ENCODE measurements at regions not wholly inside any gene's neighbourhood (a gene's known extent, or its start where the extent isn't known, plus 50 kb on each side); places are given as distances from the start of the nearest gene placed in this dataset.
"Not testable (repeated sequence)": the region's sequence is repeated elsewhere in the genome, so short reads cannot be mapped to it uniquely, and the experiment has no call there.

DNA sequence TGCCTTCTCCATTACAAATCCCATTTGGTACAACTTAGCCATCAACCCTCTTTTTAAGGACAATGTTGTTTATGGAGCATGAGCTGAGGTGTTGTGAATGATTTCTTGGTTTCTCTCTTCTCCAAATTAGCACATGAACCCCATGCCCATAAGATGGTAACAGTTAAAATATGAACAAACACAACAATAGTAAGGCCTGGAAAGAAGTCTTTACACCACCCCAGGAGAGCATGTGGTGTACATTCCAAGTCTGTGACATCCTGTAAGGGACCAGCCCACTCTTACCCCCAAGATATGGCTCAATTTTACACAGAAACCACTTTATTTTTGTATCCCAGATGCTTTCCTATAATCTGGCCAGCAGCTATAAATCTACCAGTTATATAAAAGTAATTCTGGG, 226.1 kb downstream of the COX18 start:
- Histone ChIP-seq H3K36me3 (no peaks in the 10 kb centered on the region), H3K27me3 (no peaks in the 10 kb centered on the region), H3K4me1 (no peaks in the 10 kb centered on the region), H3K4me3 (no peak overlapping the region), H3K27ac (no peak overlapping the region), H3K9me3 (no peaks in the 10 kb centered on the region)
- DNase-seq (no peak), ATAC-seq (ENCODE audit: low FRiP score in 2 of 2) (no peak)
- no peak for TF ChIP-seq POLR2AphosphoS5 (IDR thresholded peaks at IDR 0.05)
- TF ChIP-seq, protein P1, sequence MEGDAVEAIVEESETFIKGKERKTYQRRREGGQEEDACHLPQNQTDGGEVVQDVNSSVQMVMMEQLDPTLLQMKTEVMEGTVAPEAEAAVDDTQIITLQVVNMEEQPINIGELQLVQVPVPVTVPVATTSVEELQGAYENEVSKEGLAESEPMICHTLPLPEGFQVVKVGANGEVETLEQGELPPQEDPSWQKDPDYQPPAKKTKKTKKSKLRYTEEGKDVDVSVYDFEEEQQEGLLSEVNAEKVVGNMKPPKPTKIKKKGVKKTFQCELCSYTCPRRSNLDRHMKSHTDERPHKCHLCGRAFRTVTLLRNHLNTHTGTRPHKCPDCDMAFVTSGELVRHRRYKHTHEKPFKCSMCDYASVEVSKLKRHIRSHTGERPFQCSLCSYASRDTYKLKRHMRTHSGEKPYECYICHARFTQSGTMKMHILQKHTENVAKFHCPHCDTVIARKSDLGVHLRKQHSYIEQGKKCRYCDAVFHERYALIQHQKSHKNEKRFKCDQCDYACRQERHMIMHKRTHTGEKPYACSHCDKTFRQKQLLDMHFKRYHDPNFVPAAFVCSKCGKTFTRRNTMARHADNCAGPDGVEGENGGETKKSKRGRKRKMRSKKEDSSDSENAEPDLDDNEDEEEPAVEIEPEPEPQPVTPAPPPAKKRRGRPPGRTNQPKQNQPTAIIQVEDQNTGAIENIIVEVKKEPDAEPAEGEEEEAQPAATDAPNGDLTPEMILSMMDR (IDR thresholded peaks at IDR 0.05), result no peak
- TF ChIP-seq POLR2A (IDR thresholded peaks at IDR 0.05), result no peak
- TF ChIP-seq EP300 (IDR thresholded peaks at IDR 0.05), result no peak

DNA sequence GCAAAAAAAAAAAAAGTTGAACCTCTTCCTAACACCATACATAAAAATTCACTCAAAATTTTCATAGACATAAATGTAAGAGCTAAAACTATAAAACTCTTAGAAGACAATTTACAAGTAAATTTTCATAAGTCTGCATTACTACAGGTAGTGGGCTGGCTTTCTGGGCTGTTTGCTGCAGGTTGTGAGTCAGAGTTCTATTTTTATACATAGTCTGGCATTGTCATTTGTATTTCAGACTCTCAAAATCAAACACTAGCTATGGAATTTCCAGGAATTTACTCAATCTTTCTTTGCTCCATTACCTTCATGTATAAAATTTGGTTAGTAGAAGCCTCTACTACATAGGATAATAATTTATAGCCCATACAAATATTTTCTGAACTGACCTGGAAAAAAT, 227.2 kb downstream of the COX18 start:
- Histone ChIP-seq H3K36me3 (no peaks in the 10 kb centered on the region), H3K27ac (no peak overlapping the region), H3K27me3 (no peaks in the 10 kb centered on the region), H3K9me3 (no peaks in the 10 kb centered on the region), H3K4me3 (no peak overlapping the region), H3K4me1 (no peaks in the 10 kb centered on the region)
- DNase-seq (no peak), ATAC-seq (ENCODE audit: low FRiP score in 2 of 2) (no peak)
- TF ChIP-seq, protein P1 (IDR thresholded peaks at IDR 0.05), result no peak
- TF ChIP-seq POLR2A (IDR thresholded peaks at IDR 0.05) (no peak), EP300 (IDR thresholded peaks at IDR 0.05) (no peak), POLR2AphosphoS5 (IDR thresholded peaks at IDR 0.05) (no peak)

DNA sequence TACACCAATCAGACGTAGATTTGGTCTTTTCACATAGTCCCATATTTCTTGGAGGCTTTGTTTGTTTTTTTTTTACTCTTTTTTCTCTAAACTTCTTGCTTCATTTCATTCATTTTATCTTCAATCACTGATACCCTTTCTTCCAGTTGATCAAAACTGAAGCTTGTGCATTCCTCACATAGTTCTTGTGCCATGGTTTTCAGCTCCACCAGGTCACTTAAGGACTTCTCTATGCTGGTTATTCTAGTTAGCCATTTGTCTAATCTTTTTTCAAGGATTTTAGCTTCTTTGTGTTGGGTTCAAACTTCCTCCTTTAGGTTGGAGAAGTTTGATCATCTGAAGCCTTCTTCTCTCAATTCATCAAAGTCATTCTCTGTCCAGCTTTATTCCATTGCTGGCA, 229.3 kb downstream of the COX18 start:
- not testable (repeated sequence) for ATAC-seq (ENCODE audit: low FRiP score in 2 of 2); DNase-seq; H3K9me3 ChIP-seq; H3K4me3 ChIP-seq; H3K36me3 ChIP-seq; H3K27ac ChIP-seq; H3K4me1 ChIP-seq; H3K27me3 ChIP-seq
- 69 to 83% methylated on average over 1 of the region's 1 CpG for WGBS, 2 donors

DNA sequence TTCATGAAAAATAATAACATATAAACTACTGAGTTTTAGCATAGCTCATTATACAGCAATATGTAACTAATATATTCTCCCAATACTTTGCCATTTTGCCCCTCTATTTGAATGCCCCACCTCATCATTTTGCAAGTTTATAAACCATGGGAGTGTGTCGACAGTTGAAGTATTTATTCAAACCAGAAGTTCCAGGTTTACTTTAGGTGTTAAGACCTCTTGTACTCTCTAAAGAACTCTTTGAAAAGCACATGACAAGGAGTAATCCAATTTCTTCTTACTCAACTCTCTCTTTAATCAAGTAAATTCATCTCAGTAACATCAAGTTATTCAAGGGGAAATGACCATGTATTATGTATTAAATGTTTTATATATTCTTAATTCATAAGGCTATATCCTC, 240.7 kb downstream of the COX18 start:
- Histone ChIP-seq H3K4me1 (peaks cover 0 to 3% (median 0%) of the 10 kb centered on the region in 4 donors), H3K27me3 (no peaks in the 10 kb centered on the region), H3K36me3 (no peaks in the 10 kb centered on the region), H3K9me3 (peaks cover 0 to 7% (median 0%) of the 10 kb centered on the region in 4 donors), H3K27ac (no peak overlapping the region), H3K4me3 (no peak overlapping the region)
- no peak for TF ChIP-seq POLR2A (IDR thresholded peaks at IDR 0.05)
- TF ChIP-seq, protein P1 (IDR thresholded peaks at IDR 0.05), result no peak
- TF ChIP-seq EP300 (IDR thresholded peaks at IDR 0.05), result peak in 1 of 4 donors; percentile 52
- no peak for TF ChIP-seq POLR2AphosphoS5 (IDR thresholded peaks at IDR 0.05)
- DNase-seq, result no peak
- ATAC-seq (ENCODE audit: low FRiP score in 2 of 2), result peak in 1 of 2 donors; percentile 46
- WGBS, 2 donors, result 47 to 83% methylated on average over 1 of the region's 1 CpG

DNA sequence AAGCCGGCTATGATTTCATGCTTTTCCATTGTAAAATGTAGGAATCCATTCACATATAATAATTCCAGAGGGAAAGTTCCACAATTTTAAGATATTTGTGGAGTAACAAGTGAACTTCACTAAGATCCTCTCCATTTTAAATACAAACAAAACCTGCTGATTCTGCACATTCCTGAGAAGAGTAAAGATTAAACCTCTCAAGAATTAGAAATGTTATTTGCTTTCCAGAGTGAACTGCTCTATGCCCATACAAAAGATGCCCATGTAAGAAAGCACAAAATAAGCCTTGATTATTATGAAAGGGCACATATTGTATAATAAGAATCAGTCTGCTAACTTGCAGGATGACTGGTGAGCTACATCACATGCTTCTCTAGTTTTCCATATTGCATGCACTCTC, 241.5 kb downstream of the COX18 start:
- Histone ChIP-seq H3K27me3 (no peaks in the 10 kb centered on the region), H3K4me3 (no peak overlapping the region), H3K36me3 (no peaks in the 10 kb centered on the region), H3K4me1 (peaks cover 0 to 3% (median 0%) of the 10 kb centered on the region in 4 donors), H3K27ac (peak overlapping the region in 1 of 4 donors; percentile 39), H3K9me3 (peaks cover 0 to 1% (median 0%) of the 10 kb centered on the region in 4 donors)
- 68 to 69% methylated on average over 1 of the region's 1 CpG for WGBS, 2 donors
- DNase-seq (no peak), ATAC-seq (ENCODE audit: low FRiP score in 2 of 2) (no peak)
- no peak for TF ChIP-seq EP300 (IDR thresholded peaks at IDR 0.05)

DNA sequence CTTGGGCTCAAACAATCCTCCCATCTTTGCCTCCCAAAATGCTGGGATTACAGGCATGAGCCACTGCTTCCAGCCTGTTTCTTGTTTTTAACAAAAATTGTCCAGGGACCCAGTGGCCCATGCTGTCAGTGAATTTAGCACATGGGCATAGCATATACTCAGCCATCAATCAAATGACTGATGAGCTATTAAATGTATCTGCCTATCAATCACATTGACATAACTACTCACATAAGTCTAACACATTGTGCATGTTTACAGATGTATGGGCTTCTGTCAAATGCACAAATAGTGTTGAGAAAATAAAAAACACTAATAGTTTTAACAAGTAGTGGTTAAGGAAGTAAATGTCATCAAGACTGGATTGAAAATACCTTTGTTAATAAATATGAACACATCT, 249.4 kb downstream of the COX18 start:
- ATAC-seq (ENCODE audit: low FRiP score in 2 of 2), result no peak
- H3K27ac ChIP-seq, result no peak overlapping the region
- no peaks in the 10 kb centered on the region for H3K27me3 ChIP-seq
- no peaks in the 10 kb centered on the region for H3K36me3 ChIP-seq
- no peaks in the 10 kb centered on the region for H3K4me1 ChIP-seq
- H3K4me3 ChIP-seq, result no peak overlapping the region
- TF ChIP-seq POLR2A (IDR thresholded peaks at IDR 0.05) (no peak), POLR2AphosphoS5 (IDR thresholded peaks at IDR 0.05) (no peak), EP300 (IDR thresholded peaks at IDR 0.05) (no peak)
- TF ChIP-seq, protein P1 (IDR thresholded peaks at IDR 0.05), result no peak
- H3K9me3 ChIP-seq, result no peaks in the 10 kb centered on the region
- DNase-seq, result no peak

Data from upper lobe of left lung (tissue), 6 donors.